ENCODE measurements at regions not wholly inside any gene's neighbourhood (a gene's known extent, or its start where the extent isn't known, plus 50 kb on each side); places are given as distances from the start of the nearest gene placed in this dataset.

GRCh38 chr1:209134001-209134400 lies 449.5 kb upstream of the CAMK1G start:
- no peak for TF ChIP-seq TAF1 (IDR thresholded peaks at IDR 0.05; ENCODE audit: low read depth, low read length)
- TF ChIP-seq POLR2A (IDR thresholded peaks at IDR 0.05; ENCODE audit: low read depth, low read length), result no peak
- TF ChIP-seq POLR2AphosphoS5 (IDR thresholded peaks at IDR 0.05; ENCODE audit: low read depth, low read length), result no peak
- no peak for TF ChIP-seq SPI1 (IDR thresholded peaks at IDR 0.05; ENCODE audit: low read depth, low read length)

All from GM12891 (cell line).